HAP-1 (cell line): ENCODE measurements at regions not wholly inside any gene's neighbourhood (a gene's known extent, or its start where the extent isn't known, plus 50 kb on each side); places are given as distances from the start of the nearest gene placed in this dataset.
"Not testable (repeated sequence)": the region's sequence is repeated elsewhere in the genome, so short reads cannot be mapped to it uniquely, and the experiment has no call there.

Experiments used
- DNase-seq, 2 experiments: peaks; one replicate each; pipeline ENCODE4 v3.0.0-alpha.2; 2016 to 2020; ENCODE audit warnings: low spot score in 2 of 2
- H3K27me3 ChIP-seq: fragments of 250-450 bp; sonication (Bioruptor Pico); 2 replicates; pipeline ENCODE4 v1.5.1; 2020; ENCODE audit warnings: low read depth, mild to moderate bottlenecking, moderate library complexity
- H3K36me3 ChIP-seq: fragments of 250-450 bp; sonication (Bioruptor Pico); replicated peaks from 2 replicates; pipeline ENCODE4 v1.5.1; 2020; ENCODE audit warnings: mild to moderate bottlenecking
- H3K4me1 ChIP-seq: fragments of 250-450 bp; sonication (Bioruptor Pico); 2 replicates; pipeline ENCODE4 v1.5.1; 2020; ENCODE audit warnings: mild to moderate bottlenecking
- H3K4me3 ChIP-seq: fragments of 250-450 bp; sonication (Bioruptor Pico); 2 replicates; pipeline ENCODE4 v1.5.1; 2020; ENCODE audit warnings: mild to moderate bottlenecking, moderate library complexity
- H3K9me3 ChIP-seq: fragments of 250-450 bp; sonication (Bioruptor Pico); 2 replicates; pipeline ENCODE4 v1.5.1; 2020; ENCODE audit warnings: mild to moderate bottlenecking, moderate library complexity
- in situ Hi-C: fragments of 300-500 bp; cut with MboI; formaldehyde crosslinking; loops from 3 replicates; pipeline ENCODE4 v1.14.3; 2020; ENCODE audit warnings: low sequenced_read_pairs, inconsistent platforms, mixed read lengths

GRCh38 chr4:81790477-81790876 is 318.8 kb upstream of the RASGEF1B start:
- no peak for DNase-seq
- no peaks in the 10 kb centered on the region for H3K36me3 ChIP-seq
- H3K4me3 ChIP-seq, result no peak overlapping the region
- no peaks in the 10 kb centered on the region for H3K4me1 ChIP-seq
- no peaks in the 10 kb centered on the region for H3K9me3 ChIP-seq
- no peaks in the 10 kb centered on the region for H3K27me3 ChIP-seq
- in situ Hi-C loops, result no loop called here

GRCh38 chr4:81789741-81790399 is 318.2 kb upstream of the RASGEF1B start:
- Histone ChIP-seq H3K9me3 (no peaks in the 10 kb centered on the region), H3K36me3 (no peaks in the 10 kb centered on the region), H3K4me3 (no peak overlapping the region), H3K4me1 (no peaks in the 10 kb centered on the region), H3K27me3 (no peaks in the 10 kb centered on the region)
- DNase-seq, result no peak
- in situ Hi-C loops, result no loop called here

- no peak for DNase-seq
- no peaks in the 10 kb centered on the region for H3K27me3 ChIP-seq
- no peak overlapping the region for H3K4me3 ChIP-seq
- no peaks in the 10 kb centered on the region for H3K9me3 ChIP-seq
- H3K4me1 ChIP-seq, result no peaks in the 10 kb centered on the region
- H3K36me3 ChIP-seq, result no peaks in the 10 kb centered on the region
- in situ Hi-C loops, result no loop called here
These were observed 317.5 kb upstream of the RASGEF1B start for GRCh38 chr4:81789158-81789557.

GRCh38 chr4:81786766-81787165 is 315.1 kb upstream of the RASGEF1B start:
- Histone ChIP-seq H3K27me3 (no peaks in the 10 kb centered on the region), H3K9me3 (no peaks in the 10 kb centered on the region), H3K4me1 (no peaks in the 10 kb centered on the region; the same call in 1 of the 2 replicates), H3K36me3 (no peaks in the 10 kb centered on the region), H3K4me3 (no peak overlapping the region)
- DNase-seq, result no peak
- in situ Hi-C loops, result no loop called here

GRCh38 chr4:81786063-81786763 is 314.5 kb upstream of the RASGEF1B start:
- H3K9me3 ChIP-seq, result no peaks in the 10 kb centered on the region
- H3K36me3 ChIP-seq, result no peaks in the 10 kb centered on the region
- no peaks in the 10 kb centered on the region; the same call in 1 of the 2 replicates for H3K4me1 ChIP-seq
- in situ Hi-C loops, result no loop called here
- DNase-seq, result no peak
- no peaks in the 10 kb centered on the region for H3K27me3 ChIP-seq
- H3K4me3 ChIP-seq, result no peak overlapping the region

GRCh38 chr4:81785338-81785737 is 313.6 kb upstream of the RASGEF1B start:
- Histone ChIP-seq H3K27me3 (no peaks in the 10 kb centered on the region), H3K4me1 (no peaks in the 10 kb centered on the region; the same call in 1 of the 2 replicates), H3K9me3 (no peaks in the 10 kb centered on the region), H3K36me3 (no peaks in the 10 kb centered on the region), H3K4me3 (no peak overlapping the region)
- in situ Hi-C loops, result no loop called here
- no peak for DNase-seq

- in situ Hi-C loops, result no loop called here
- DNase-seq, result no peak
- Histone ChIP-seq H3K27me3 (no peaks in the 10 kb centered on the region), H3K4me3 (no peak overlapping the region), H3K4me1 (no peaks in the 10 kb centered on the region; the same call in 1 of the 2 replicates), H3K36me3 (no peaks in the 10 kb centered on the region), H3K9me3 (no peaks in the 10 kb centered on the region)
These were observed 311.9 kb upstream of the RASGEF1B start for GRCh38 chr4:81783558-81783957.

GRCh38 chr4:81781799-81782198 is 310.1 kb upstream of the RASGEF1B start:
- Histone ChIP-seq H3K36me3 (no peaks in the 10 kb centered on the region), H3K27me3 (no peaks in the 10 kb centered on the region), H3K9me3 (no peaks in the 10 kb centered on the region), H3K4me3 (no peak overlapping the region), H3K4me1 (no peaks in the 10 kb centered on the region; the same call in 1 of the 2 replicates)
- in situ Hi-C loops, result no loop called here
- DNase-seq, result no peak

- H3K4me3 ChIP-seq, DNase-seq, in situ Hi-C loops, H3K36me3 ChIP-seq, H3K27me3 ChIP-seq, H3K4me1 ChIP-seq, H3K9me3 ChIP-seq: not testable (repeated sequence)
These were observed 306.0 kb upstream of the RASGEF1B start for GRCh38 chr4:81777718-81778117.

GRCh38 chr4:81776794-81777193 is 305.1 kb upstream of the RASGEF1B start:
- no peak overlapping the region for H3K4me3 ChIP-seq
- no peaks in the 10 kb centered on the region for H3K27me3 ChIP-seq
- no peaks in the 10 kb centered on the region for H3K4me1 ChIP-seq
- no peaks in the 10 kb centered on the region for H3K9me3 ChIP-seq
- in situ Hi-C loops, result no loop called here
- H3K36me3 ChIP-seq, result no peaks in the 10 kb centered on the region
- no peak for DNase-seq

GRCh38 chr4:81773557-81773956 is 301.9 kb upstream of the RASGEF1B start:
- no peaks in the 10 kb centered on the region for H3K27me3 ChIP-seq
- H3K4me1 ChIP-seq, result no peaks in the 10 kb centered on the region
- no peak overlapping the region for H3K4me3 ChIP-seq
- in situ Hi-C loops, result no loop called here
- no peaks in the 10 kb centered on the region for H3K9me3 ChIP-seq
- DNase-seq, result no peak
- H3K36me3 ChIP-seq, result no peaks in the 10 kb centered on the region

GRCh38 chr4:81771721-81772120 is 300.0 kb upstream of the RASGEF1B start:
- Histone ChIP-seq H3K27me3 (no peaks in the 10 kb centered on the region), H3K4me3 (no peak overlapping the region), H3K9me3 (no peaks in the 10 kb centered on the region), H3K36me3 (no peaks in the 10 kb centered on the region), H3K4me1 (no peaks in the 10 kb centered on the region)
- DNase-seq, result no peak
- in situ Hi-C loops, result no loop called here

GRCh38 chr4:81769244-81769643 is 297.5 kb upstream of the RASGEF1B start:
- no peak overlapping the region for H3K4me3 ChIP-seq
- no peak for DNase-seq
- no peaks in the 10 kb centered on the region for H3K9me3 ChIP-seq
- no peaks in the 10 kb centered on the region for H3K27me3 ChIP-seq
- H3K36me3 ChIP-seq, result no peaks in the 10 kb centered on the region
- no peaks in the 10 kb centered on the region for H3K4me1 ChIP-seq
- in situ Hi-C loops, result no loop called here

GRCh38 chr4:81758574-81759264 is 287.0 kb upstream of the RASGEF1B start:
- in situ Hi-C loops, result no loop called here

More at GRCh38 chr4:81758574-81759264, 287.0 kb upstream of the RASGEF1B start:
- Histone ChIP-seq H3K4me1 (no peaks in the 10 kb centered on the region), H3K4me3 (no peak overlapping the region), H3K36me3 (no peaks in the 10 kb centered on the region), H3K9me3 (no peaks in the 10 kb centered on the region), H3K27me3 (no peaks in the 10 kb centered on the region)
- no peak for DNase-seq
